Cardiac fibroblast (primary cell): ENCODE measurements at regions not wholly inside any gene's neighbourhood (a gene's known extent, or its start where the extent isn't known, plus 50 kb on each side); places are given as distances from the start of the nearest gene placed in this dataset.
A peak's percentile ranks its signal among the peaks of the same experiment; 100 is the strongest.

Experiments
- DNase-seq, 2 donors: peaks; one replicate each; pipeline versions ENCODE4 v3.0.0 to v3.0.0-alpha.2; 2010; ENCODE audit warnings: low read depth in 2 of 2
- H3K4me3 ChIP-seq, 2 donors: replicated peaks in 1 of 2; 1 replicate in 1 of 2; 2 replicates in 1 of 2; pipeline ENCODE4 v1.5.1; 2011; ENCODE audit warnings: low read depth in 2 of 2, low read length in 2 of 2, mild to moderate bottlenecking in 2 of 2, moderate library complexity in 1 of 2
- CTCF ChIP-seq: IDR thresholded peaks from one replicate; pipeline ENCODE4 v1.5.1; 2011; ENCODE audit warnings: low read depth, mild to moderate bottlenecking, low read length, inconsistent platforms

GRCh38 chr13:37486171-37486681 is 112.3 kb downstream of the POSTN start:
- no peak overlapping the region for H3K4me3 ChIP-seq
- DNase-seq, result peak in 1 of 2 donors; percentile 43
- no peak for TF ChIP-seq CTCF

GRCh38 chr13:37485756-37486155 is 112.8 kb downstream of the POSTN start:
- no peak overlapping the region for H3K4me3 ChIP-seq
- peak; percentile 24 to 65 for DNase-seq
- no peak for TF ChIP-seq CTCF

GRCh38 chr13:37484056-37484455 is 114.5 kb downstream of the POSTN start:
- TF ChIP-seq CTCF, result no peak
- no peak for DNase-seq
- H3K4me3 ChIP-seq, result no peak overlapping the region

GRCh38 chr13:37482331-37482730 is 116.2 kb downstream of the POSTN start:
- DNase-seq, result no peak
- no peak for TF ChIP-seq CTCF
- no peak overlapping the region for H3K4me3 ChIP-seq

- no peak overlapping the region for H3K4me3 ChIP-seq
- DNase-seq, result no peak
- TF ChIP-seq CTCF, result no peak
Measured at GRCh38 chr13:37481885-37482227, 116.7 kb downstream of the POSTN start.

GRCh38 chr13:37481011-37481884 is 117.3 kb downstream of the POSTN start:
- TF ChIP-seq CTCF, result no peak
- H3K4me3 ChIP-seq, result no peak overlapping the region
- peak; percentile 17 to 35 for DNase-seq
